PC-3 (cell line): ENCODE measurements at regions not wholly inside any gene's neighbourhood (a gene's known extent, or its start where the extent isn't known, plus 50 kb on each side); places are given as distances from the start of the nearest gene placed in this dataset.

Experiments
- CTCF ChIP-seq: fragments of 300-600 bp; sonication (generic); conservative IDR thresholded peaks from 2 replicates; pipeline ENCODE4 v1.5.1; 2017; ENCODE audit warnings: antibody characterized with exemption, low read depth, mild to moderate bottlenecking, low read length
- EZH2 ChIP-seq: fragments of 300-600 bp; sonication (generic); IDR thresholded peaks from one replicate; pipeline ENCODE4 v1.6.1; 2017; ENCODE audit warnings: antibody characterized with exemption, mild to moderate bottlenecking, low read length; ENCODE audit not compliant: unreplicated experiment
- EZH2phosphoT487 ChIP-seq: fragments of 300-600 bp; sonication (generic); IDR thresholded peaks from 2 replicates; pipeline ENCODE4 v1.6.1; 2018; ENCODE audit warnings: mild to moderate bottlenecking, antibody characterized with exemption, low read length, borderline replicate concordance

GRCh38 chr5:167263185-167263584, 1028.3 kb upstream of the WWC1 start:
- TF ChIP-seq EZH2phosphoT487: no peak
- TF ChIP-seq EZH2: no peak
- no peak for TF ChIP-seq CTCF
